CD8-positive, alpha-beta memory T cell (primary cell): ENCODE measurements at regions not wholly inside any gene's neighbourhood (a gene's known extent, or its start where the extent isn't known, plus 50 kb on each side); places are given as distances from the start of the nearest gene placed in this dataset.

Experiments used
- CTCF ChIA-PET: fragments of 350-600 bp; sonication (Branson Sonifier 250); formaldehyde crosslinking; loops from one replicate; lab custom pipeline; 2021; ENCODE audit warnings: antibody characterized with exemption; lab: Charles Lee
- POLR2A ChIA-PET: fragments of 350-600 bp; sonication (Branson Sonifier 250); formaldehyde crosslinking; loops from one replicate; lab custom pipeline; 2021; ENCODE audit warnings: antibody characterized with exemption; lab: Charles Lee
- DNase-seq, 5 donors: peaks; one replicate each; pipeline versions ENCODE4 v3.0.0 to v3.0.0-alpha.2; 2020 to 2022; ENCODE audit warnings: mixed read lengths in 1 of 5
- H3K27ac ChIP-seq: one replicate; pipeline ENCODE4 v1.7.0; 2013; ENCODE audit warnings: low read depth, mild to moderate bottlenecking, low read length, moderate library complexity
- H3K27me3 ChIP-seq: 2 replicates; pipeline ENCODE4 v1.7.0; 2013; ENCODE audit warnings: low read length, mild to moderate bottlenecking; ENCODE audit not compliant: insufficient read depth, poor library complexity, severe bottlenecking
- H3K36me3 ChIP-seq: 2 replicates; pipeline ENCODE4 v1.7.0; 2013; ENCODE audit warnings: mild to moderate bottlenecking, low read length, moderate library complexity; ENCODE audit not compliant: insufficient read depth
- H3K4me1 ChIP-seq: 2 replicates; pipeline ENCODE4 v1.7.0; 2013; ENCODE audit warnings: mild to moderate bottlenecking, low read length, moderate library complexity; ENCODE audit not compliant: insufficient read depth
- H3K4me3 ChIP-seq: 2 replicates; pipeline ENCODE4 v1.7.0; 2013; ENCODE audit warnings: mild to moderate bottlenecking, low read length
- H3K9me3 ChIP-seq: 2 replicates; pipeline ENCODE4 v1.7.0; 2013; ENCODE audit warnings: mild to moderate bottlenecking, low read length
- H3K27ac Mint-ChIP-seq, 8 donors: one replicate each; pipeline ENCODE4 v1.8.0; 2020 to 2021; ENCODE audit warnings: mixed read lengths in 8 of 8, mild to moderate bottlenecking in 6 of 8, inconsistent platforms in 3 of 8, moderate library complexity in 3 of 8
- H3K27me3 Mint-ChIP-seq, 2 donors: one replicate each; pipeline ENCODE4 v1.8.0; 2020 to 2021; ENCODE audit warnings: mixed read lengths in 2 of 2, mild to moderate bottlenecking in 1 of 2, moderate library complexity in 1 of 2
- H3K36me3 Mint-ChIP-seq, 3 donors: one replicate each; pipeline ENCODE4 v1.8.0; 2020 to 2021; ENCODE audit warnings: mixed read lengths in 3 of 3, inconsistent platforms in 1 of 3, mild to moderate bottlenecking in 1 of 3
- H3K4me1 Mint-ChIP-seq, 3 donors: one replicate each; pipeline ENCODE4 v1.8.0; 2020 to 2021; ENCODE audit warnings: mixed read lengths in 3 of 3, inconsistent platforms in 1 of 3, mild to moderate bottlenecking in 1 of 3
- H3K4me3 Mint-ChIP-seq, 7 donors: one replicate each; pipeline ENCODE4 v1.8.0; 2020 to 2021; ENCODE audit warnings: mixed read lengths in 7 of 7, mild to moderate bottlenecking in 6 of 7, moderate library complexity in 4 of 7, inconsistent platforms in 2 of 7
- H3K9me3 Mint-ChIP-seq, 5 donors: one replicate each; pipeline ENCODE4 v1.8.0; 2020 to 2022; ENCODE audit warnings: mixed read lengths in 5 of 5, mild to moderate bottlenecking in 3 of 5, moderate library complexity in 2 of 5, inconsistent platforms in 1 of 5

DNA sequence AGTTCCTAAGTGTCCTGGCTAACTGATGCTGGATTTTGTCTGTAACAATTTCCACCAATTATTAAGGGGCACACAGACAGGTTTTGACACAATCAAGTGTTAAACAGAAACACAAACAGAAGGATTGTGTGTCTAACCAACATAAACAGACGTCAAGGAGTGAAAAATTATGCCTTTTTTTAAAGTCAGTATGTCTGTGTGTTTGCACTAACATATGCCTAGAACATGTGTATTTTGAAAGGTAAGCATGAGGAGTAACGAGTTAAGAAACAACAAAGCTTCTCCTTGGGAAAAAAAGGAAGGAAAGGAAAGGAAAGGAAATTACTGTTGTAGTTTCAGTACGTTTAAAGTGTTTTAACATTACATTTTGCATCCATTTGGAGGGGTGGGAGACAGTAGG lies 466.3 kb upstream of the ID4 start:
- peaks cover 0 to 3% (median 2%) of the 10 kb centered on the region in 5 donors for H3K9me3 Mint-ChIP-seq
- H3K27me3 Mint-ChIP-seq: no peaks in the 10 kb centered on the region
- Histone ChIP-seq H3K9me3 (no peaks in the 10 kb centered on the region), H3K27me3 (no peaks in the 10 kb centered on the region), H3K36me3 (no peaks in the 10 kb centered on the region), H3K27ac (no peak overlapping the region), H3K4me3 (no peak overlapping the region), H3K4me1 (no peaks in the 10 kb centered on the region)
- no peak overlapping the region for H3K4me3 Mint-ChIP-seq
- H3K27ac Mint-ChIP-seq: no peak overlapping the region
- H3K36me3 Mint-ChIP-seq: no peaks in the 10 kb centered on the region
- CTCF ChIA-PET: no interaction called here
- POLR2A ChIA-PET: no interaction called here
- no peak for DNase-seq
- H3K4me1 Mint-ChIP-seq: no peaks in the 10 kb centered on the region

GRCh38 chr6:19375613-19376012 lies 461.6 kb upstream of the ID4 start:
- CTCF ChIA-PET: no interaction called here
- Mint-ChIP-seq H3K4me3 (no peak overlapping the region), H3K9me3 (peaks cover 0 to 5% (median 2%) of the 10 kb centered on the region in 5 donors), H3K27ac (no peak overlapping the region), H3K36me3 (no peaks in the 10 kb centered on the region), H3K27me3 (no peaks in the 10 kb centered on the region), H3K4me1 (no peaks in the 10 kb centered on the region)
- POLR2A ChIA-PET: no interaction called here
- Histone ChIP-seq H3K9me3 (no peaks in the 10 kb centered on the region), H3K4me3 (no peak overlapping the region), H3K27me3 (no peaks in the 10 kb centered on the region), H3K4me1 (no peaks in the 10 kb centered on the region), H3K27ac (no peak overlapping the region), H3K36me3 (no peaks in the 10 kb centered on the region)
- DNase-seq: no peak

- Mint-ChIP-seq H3K4me1 (no peaks in the 10 kb centered on the region), H3K4me3 (no peak overlapping the region), H3K36me3 (no peaks in the 10 kb centered on the region), H3K9me3 (peaks cover 0 to 9% (median 3%) of the 10 kb centered on the region in 5 donors), H3K27me3 (no peaks in the 10 kb centered on the region), H3K27ac (no peak overlapping the region)
- no peak for DNase-seq
- Histone ChIP-seq H3K4me3 (no peak overlapping the region), H3K9me3 (no peaks in the 10 kb centered on the region), H3K36me3 (no peaks in the 10 kb centered on the region), H3K27ac (no peak overlapping the region), H3K27me3 (no peaks in the 10 kb centered on the region), H3K4me1 (no peaks in the 10 kb centered on the region)
- ChIA-PET CTCF (no interaction called here), POLR2A (no interaction called here)
These were observed 459.4 kb upstream of the ID4 start for GRCh38 chr6:19377722-19378121.

GRCh38 chr6:19380293-19380692 lies 456.9 kb upstream of the ID4 start:
- no peaks in the 10 kb centered on the region for H3K36me3 Mint-ChIP-seq
- H3K4me3 Mint-ChIP-seq: no peak overlapping the region
- H3K9me3 Mint-ChIP-seq: peaks cover 0 to 14% (median 3%) of the 10 kb centered on the region in 5 donors
- Histone ChIP-seq H3K4me3 (no peak overlapping the region), H3K36me3 (no peaks in the 10 kb centered on the region), H3K27me3 (no peaks in the 10 kb centered on the region), H3K4me1 (no peaks in the 10 kb centered on the region), H3K9me3 (no peaks in the 10 kb centered on the region), H3K27ac (no peak overlapping the region)
- CTCF ChIA-PET: no interaction called here
- POLR2A ChIA-PET: no interaction called here
- no peak for DNase-seq
- H3K27me3 Mint-ChIP-seq: no peaks in the 10 kb centered on the region
- H3K4me1 Mint-ChIP-seq: no peaks in the 10 kb centered on the region
- no peak overlapping the region for H3K27ac Mint-ChIP-seq

GRCh38 chr6:19382676-19383075 lies 454.5 kb upstream of the ID4 start:
- Mint-ChIP-seq H3K27me3 (no peaks in the 10 kb centered on the region), H3K4me1 (no peaks in the 10 kb centered on the region), H3K4me3 (no peak overlapping the region), H3K36me3 (no peaks in the 10 kb centered on the region), H3K27ac (no peak overlapping the region), H3K9me3 (peaks cover 0 to 14% (median 0%) of the 10 kb centered on the region in 5 donors)
- Histone ChIP-seq H3K27me3 (no peaks in the 10 kb centered on the region), H3K36me3 (no peaks in the 10 kb centered on the region), H3K27ac (no peak overlapping the region), H3K9me3 (no peaks in the 10 kb centered on the region), H3K4me1 (no peaks in the 10 kb centered on the region), H3K4me3 (no peak overlapping the region)
- ChIA-PET POLR2A (no interaction called here), CTCF (no interaction called here)
- DNase-seq: no peak

GRCh38 chr6:19391926-19392325 lies 445.2 kb upstream of the ID4 start:
- Mint-ChIP-seq H3K4me1 (no peaks in the 10 kb centered on the region), H3K9me3 (peaks cover 0 to 10% (median 7%) of the 10 kb centered on the region in 5 donors), H3K36me3 (no peaks in the 10 kb centered on the region), H3K27me3 (no peaks in the 10 kb centered on the region), H3K4me3 (no peak overlapping the region), H3K27ac (no peak overlapping the region)
- H3K27me3 ChIP-seq: no peaks in the 10 kb centered on the region
- POLR2A ChIA-PET: no interaction called here
- CTCF ChIA-PET: no interaction called here
- no peaks in the 10 kb centered on the region for H3K4me1 ChIP-seq
- H3K9me3 ChIP-seq: no peaks in the 10 kb centered on the region
- H3K27ac ChIP-seq: no peak overlapping the region
- H3K36me3 ChIP-seq: no peaks in the 10 kb centered on the region
- H3K4me3 ChIP-seq: no peak overlapping the region
- no peak for DNase-seq

DNA sequence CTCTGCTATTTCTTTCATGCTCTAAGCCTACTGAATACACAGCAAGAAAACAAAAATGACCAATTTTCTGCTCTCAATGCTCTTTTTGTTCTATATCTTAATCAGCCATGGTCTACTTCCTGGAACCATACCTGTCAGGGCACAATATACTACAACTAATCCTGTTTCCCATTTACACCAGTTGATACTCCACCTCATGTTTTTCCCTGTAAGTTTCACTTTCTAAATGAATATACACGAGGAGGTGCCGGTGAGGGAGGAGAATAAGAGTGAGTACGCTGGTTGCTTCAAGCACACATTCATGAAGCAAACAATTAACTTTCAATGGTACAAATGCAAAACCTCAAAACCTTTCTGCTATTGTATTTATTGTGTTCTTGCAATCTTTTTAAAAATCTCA lies 443.1 kb upstream of the ID4 start:
- CTCF ChIA-PET: no interaction called here
- Histone ChIP-seq H3K27me3 (no peaks in the 10 kb centered on the region), H3K9me3 (no peaks in the 10 kb centered on the region), H3K4me1 (no peaks in the 10 kb centered on the region), H3K27ac (no peak overlapping the region), H3K4me3 (no peak overlapping the region), H3K36me3 (no peaks in the 10 kb centered on the region)
- POLR2A ChIA-PET: no interaction called here
- DNase-seq: no peak
- Mint-ChIP-seq H3K4me1 (no peaks in the 10 kb centered on the region), H3K27ac (no peak overlapping the region), H3K4me3 (no peak overlapping the region), H3K36me3 (no peaks in the 10 kb centered on the region), H3K27me3 (no peaks in the 10 kb centered on the region), H3K9me3 (peaks cover 0 to 13% (median 3%) of the 10 kb centered on the region in 5 donors)

DNA sequence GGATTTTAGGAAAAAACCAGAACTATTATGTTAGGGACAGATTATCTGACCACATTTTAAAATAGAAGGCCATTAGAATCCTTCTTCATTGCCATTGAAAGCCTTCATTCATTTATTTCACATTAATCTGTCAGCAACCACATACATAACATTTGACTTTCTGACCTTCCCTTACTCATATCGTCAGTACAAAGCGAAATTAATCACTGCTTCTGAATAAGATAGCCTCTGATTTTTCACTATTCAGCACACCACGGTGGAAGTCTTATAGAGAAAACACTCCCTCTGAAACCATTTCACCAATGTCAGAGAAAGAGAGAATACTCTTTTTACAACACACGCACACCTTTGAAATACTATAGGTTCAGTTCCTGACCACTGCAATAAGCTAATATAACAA lies 442.5 kb upstream of the ID4 start:
- H3K9me3 ChIP-seq: no peaks in the 10 kb centered on the region
- no peak overlapping the region for H3K27ac ChIP-seq
- no peaks in the 10 kb centered on the region for H3K4me1 ChIP-seq
- no peaks in the 10 kb centered on the region for H3K36me3 ChIP-seq
- DNase-seq: no peak
- no peaks in the 10 kb centered on the region for H3K27me3 ChIP-seq
- POLR2A ChIA-PET: no interaction called here
- no peaks in the 10 kb centered on the region for H3K27me3 Mint-ChIP-seq
- peaks cover 0 to 14% (median 3%) of the 10 kb centered on the region in 5 donors for H3K9me3 Mint-ChIP-seq
- H3K27ac Mint-ChIP-seq: no peak overlapping the region
- H3K36me3 Mint-ChIP-seq: no peaks in the 10 kb centered on the region
- CTCF ChIA-PET: no interaction called here
- no peak overlapping the region for H3K4me3 Mint-ChIP-seq
- H3K4me3 ChIP-seq: no peak overlapping the region
- no peaks in the 10 kb centered on the region for H3K4me1 Mint-ChIP-seq

DNA sequence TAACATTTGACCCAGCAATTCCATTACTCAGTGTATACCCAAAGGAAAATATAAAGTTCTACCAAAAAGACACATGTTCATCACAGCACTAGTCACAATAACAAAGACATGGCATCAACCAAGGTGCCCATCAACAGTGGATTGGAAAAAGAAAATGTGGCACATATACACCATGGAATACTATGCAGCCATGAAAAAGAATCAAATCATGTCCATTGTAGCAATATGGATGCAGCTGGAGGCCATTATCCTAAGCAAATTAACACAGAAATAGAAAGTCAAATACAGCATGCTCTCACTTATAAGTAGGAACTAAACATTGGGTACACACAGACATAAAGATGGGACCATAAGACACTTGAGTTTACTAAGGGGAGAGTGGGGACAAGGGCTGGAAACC lies 441.9 kb upstream of the ID4 start:
- no peaks in the 10 kb centered on the region for H3K4me1 Mint-ChIP-seq
- no peak overlapping the region for H3K27ac Mint-ChIP-seq
- Histone ChIP-seq H3K9me3 (no peaks in the 10 kb centered on the region), H3K27me3 (no peaks in the 10 kb centered on the region), H3K36me3 (no peaks in the 10 kb centered on the region), H3K27ac (no peak overlapping the region), H3K4me3 (no peak overlapping the region), H3K4me1 (no peaks in the 10 kb centered on the region)
- POLR2A ChIA-PET: no interaction called here
- no peaks in the 10 kb centered on the region for H3K36me3 Mint-ChIP-seq
- CTCF ChIA-PET: no interaction called here
- peaks cover 0 to 14% (median 3%) of the 10 kb centered on the region in 5 donors for H3K9me3 Mint-ChIP-seq
- no peak for DNase-seq
- H3K27me3 Mint-ChIP-seq: no peaks in the 10 kb centered on the region
- no peak overlapping the region for H3K4me3 Mint-ChIP-seq
